ENCODE measurements at regions not wholly inside any gene's neighbourhood (a gene's known extent, or its start where the extent isn't known, plus 50 kb on each side); places are given as distances from the start of the nearest gene placed in this dataset.
A peak's percentile ranks its signal among the peaks of the same experiment; 100 is the strongest.

GRCh38 chr1:234973426-234974250 lies 155.0 kb downstream of the TOMM20 start:
- DNase-seq, result peak; percentile 15 to 20
- TF ChIP-seq GATA1 (IDR thresholded peaks at IDR 0.05; ENCODE audit: low read depth, low read length), result no peak
- no peak for TF ChIP-seq POLR2A (IDR thresholded peaks at IDR 0.05; ENCODE audit: low read length)

GRCh38 chr1:234972411-234973191 lies 156.0 kb downstream of the TOMM20 start:
- DNase-seq, result no peak
- no peak for TF ChIP-seq GATA1 (IDR thresholded peaks at IDR 0.05; ENCODE audit: low read depth, low read length)
- no peak for TF ChIP-seq POLR2A (IDR thresholded peaks at IDR 0.05; ENCODE audit: low read length)

GRCh38 chr1:234971586-234972297 lies 156.9 kb downstream of the TOMM20 start:
- no peak for DNase-seq
- TF ChIP-seq GATA1 (IDR thresholded peaks at IDR 0.05; ENCODE audit: low read depth, low read length) (no peak), POLR2A (IDR thresholded peaks at IDR 0.05; ENCODE audit: low read length) (no peak)

- no peak for TF ChIP-seq GATA1 (IDR thresholded peaks at IDR 0.05; ENCODE audit: low read depth, low read length)
- no peak for TF ChIP-seq POLR2A (IDR thresholded peaks at IDR 0.05; ENCODE audit: low read length)
- DNase-seq, result peak; percentile 16 to 26
Observed at GRCh38 chr1:234970731-234971476, 157.7 kb downstream of the TOMM20 start.

GRCh38 chr1:234970401-234970730 lies 158.3 kb downstream of the TOMM20 start:
- no peak for DNase-seq
- TF ChIP-seq POLR2A (IDR thresholded peaks at IDR 0.05; ENCODE audit: low read length), result no peak
- TF ChIP-seq GATA1 (IDR thresholded peaks at IDR 0.05; ENCODE audit: low read depth, low read length), result no peak

- DNase-seq, result peak; percentile 15 to 37
- TF ChIP-seq GATA1 (IDR thresholded peaks at IDR 0.05; ENCODE audit: low read depth, low read length) (no peak), POLR2A (IDR thresholded peaks at IDR 0.05; ENCODE audit: low read length) (no peak)
Observed at GRCh38 chr1:234969581-234970400, 158.8 kb downstream of the TOMM20 start.

GRCh38 chr1:234969011-234969441 lies 159.6 kb downstream of the TOMM20 start:
- no peak for DNase-seq
- TF ChIP-seq GATA1 (IDR thresholded peaks at IDR 0.05; ENCODE audit: low read depth, low read length) (no peak), POLR2A (IDR thresholded peaks at IDR 0.05; ENCODE audit: low read length) (no peak)

- no peak for DNase-seq
- no peak for TF ChIP-seq GATA1 (IDR thresholded peaks at IDR 0.05; ENCODE audit: low read depth, low read length)
Observed at GRCh38 chr1:234968451-234968850, 160.2 kb downstream of the TOMM20 start.

- no peak for TF ChIP-seq GATA1 (IDR thresholded peaks at IDR 0.05; ENCODE audit: low read depth, low read length)
- no peak for TF ChIP-seq POLR2A (IDR thresholded peaks at IDR 0.05; ENCODE audit: low read length)
- no peak for DNase-seq
Observed at GRCh38 chr1:234967121-234967520, 161.5 kb downstream of the TOMM20 start.

- DNase-seq, result no peak
- TF ChIP-seq POLR2A (IDR thresholded peaks at IDR 0.05; ENCODE audit: low read length) (no peak), GATA1 (IDR thresholded peaks at IDR 0.05; ENCODE audit: low read depth, low read length) (no peak)
Observed at GRCh38 chr1:234965111-234965510, 163.5 kb downstream of the TOMM20 start.

- peak in 1 of 2 experiments; percentile 26 for DNase-seq
- no peak for TF ChIP-seq GATA1 (IDR thresholded peaks at IDR 0.05; ENCODE audit: low read depth, low read length)
- no peak for TF ChIP-seq POLR2A (IDR thresholded peaks at IDR 0.05; ENCODE audit: low read length)
Observed at GRCh38 chr1:234963904-234964702, 164.5 kb downstream of the TOMM20 start.
